NT2/D1 (cell line): ENCODE measurements at regions not wholly inside any gene's neighbourhood (a gene's known extent, or its start where the extent isn't known, plus 50 kb on each side); places are given as distances from the start of the nearest gene placed in this dataset.

Source experiments
- YY1 ChIP-seq: IDR thresholded peaks from 2 replicates; pipeline ENCODE4 v1.6.1; 2011; ENCODE audit not compliant: insufficient read length, insufficient read depth
- ZNF274 ChIP-seq: IDR thresholded peaks from 2 replicates; pipeline ENCODE4 v1.6.1; 2011; ENCODE audit warnings: mild to moderate bottlenecking, low read depth, low read length

- TF ChIP-seq ZNF274 (no peak), YY1 (no peak)
These were observed 1409.1 kb downstream of the CDH11 start for GRCh38 chr16:63712725-63713124.
